AG10803 (cell line): ENCODE measurements at regions not wholly inside any gene's neighbourhood (a gene's known extent, or its start where the extent isn't known, plus 50 kb on each side); places are given as distances from the start of the nearest gene placed in this dataset.

Experiments
- DNase-seq: peaks from one replicate; pipeline ENCODE4 v3.0.0; 2010; ENCODE audit warnings: low read depth
- H3K4me3 ChIP-seq: 2 replicates; pipeline ENCODE4 v1.5.1; 2011; ENCODE audit warnings: mild to moderate bottlenecking, low read length, control low read depth
- TF ChIP-seq, protein P1 (sequence below): conservative IDR thresholded peaks from 2 replicates; pipeline ENCODE4 v1.5.1; 2011; ENCODE audit warnings: mild to moderate bottlenecking, low read length, control low read depth, inconsistent platforms

DNA sequence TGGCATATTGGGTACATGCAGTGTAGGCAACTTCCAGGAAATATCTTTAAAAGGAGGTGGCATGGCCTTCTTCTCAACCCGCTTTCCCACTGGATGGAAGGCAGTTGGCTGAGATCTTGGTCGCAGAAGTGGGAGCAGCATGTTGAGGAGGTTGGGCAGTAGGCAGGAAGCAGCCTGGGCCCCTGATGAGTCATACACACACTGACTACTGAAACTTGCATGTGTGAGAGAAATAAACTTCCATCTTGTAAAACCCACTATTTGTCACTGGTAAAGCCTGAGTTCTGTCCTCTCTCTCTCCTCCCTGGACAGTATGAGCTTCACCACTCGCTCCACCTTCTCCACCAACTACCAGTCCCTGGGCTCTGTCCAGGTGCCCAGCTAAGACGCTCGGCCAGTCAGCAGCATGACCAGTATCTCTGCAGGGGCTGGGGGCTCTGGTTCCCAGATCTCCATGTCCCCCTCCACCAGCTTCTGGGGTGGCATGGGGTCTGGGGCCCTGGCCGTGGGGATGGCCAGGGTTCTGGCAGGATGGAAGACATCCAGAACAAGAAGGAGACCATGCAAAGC, 233.8 kb upstream of the SPRED2 start:
- no peak overlapping the region for H3K4me3 ChIP-seq
- DNase-seq = peak; percentile 27
- TF ChIP-seq, protein P1, sequence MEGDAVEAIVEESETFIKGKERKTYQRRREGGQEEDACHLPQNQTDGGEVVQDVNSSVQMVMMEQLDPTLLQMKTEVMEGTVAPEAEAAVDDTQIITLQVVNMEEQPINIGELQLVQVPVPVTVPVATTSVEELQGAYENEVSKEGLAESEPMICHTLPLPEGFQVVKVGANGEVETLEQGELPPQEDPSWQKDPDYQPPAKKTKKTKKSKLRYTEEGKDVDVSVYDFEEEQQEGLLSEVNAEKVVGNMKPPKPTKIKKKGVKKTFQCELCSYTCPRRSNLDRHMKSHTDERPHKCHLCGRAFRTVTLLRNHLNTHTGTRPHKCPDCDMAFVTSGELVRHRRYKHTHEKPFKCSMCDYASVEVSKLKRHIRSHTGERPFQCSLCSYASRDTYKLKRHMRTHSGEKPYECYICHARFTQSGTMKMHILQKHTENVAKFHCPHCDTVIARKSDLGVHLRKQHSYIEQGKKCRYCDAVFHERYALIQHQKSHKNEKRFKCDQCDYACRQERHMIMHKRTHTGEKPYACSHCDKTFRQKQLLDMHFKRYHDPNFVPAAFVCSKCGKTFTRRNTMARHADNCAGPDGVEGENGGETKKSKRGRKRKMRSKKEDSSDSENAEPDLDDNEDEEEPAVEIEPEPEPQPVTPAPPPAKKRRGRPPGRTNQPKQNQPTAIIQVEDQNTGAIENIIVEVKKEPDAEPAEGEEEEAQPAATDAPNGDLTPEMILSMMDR = no peak

GRCh38 chr2:65664931-65665330, 232.5 kb upstream of the SPRED2 start:
- DNase-seq = no peak
- TF ChIP-seq, protein P1 = no peak
- no peak overlapping the region for H3K4me3 ChIP-seq

GRCh38 chr2:65663831-65664407, 231.5 kb upstream of the SPRED2 start:
- no peak for DNase-seq
- no peak overlapping the region for H3K4me3 ChIP-seq
- TF ChIP-seq, protein P1 = no peak

DNA sequence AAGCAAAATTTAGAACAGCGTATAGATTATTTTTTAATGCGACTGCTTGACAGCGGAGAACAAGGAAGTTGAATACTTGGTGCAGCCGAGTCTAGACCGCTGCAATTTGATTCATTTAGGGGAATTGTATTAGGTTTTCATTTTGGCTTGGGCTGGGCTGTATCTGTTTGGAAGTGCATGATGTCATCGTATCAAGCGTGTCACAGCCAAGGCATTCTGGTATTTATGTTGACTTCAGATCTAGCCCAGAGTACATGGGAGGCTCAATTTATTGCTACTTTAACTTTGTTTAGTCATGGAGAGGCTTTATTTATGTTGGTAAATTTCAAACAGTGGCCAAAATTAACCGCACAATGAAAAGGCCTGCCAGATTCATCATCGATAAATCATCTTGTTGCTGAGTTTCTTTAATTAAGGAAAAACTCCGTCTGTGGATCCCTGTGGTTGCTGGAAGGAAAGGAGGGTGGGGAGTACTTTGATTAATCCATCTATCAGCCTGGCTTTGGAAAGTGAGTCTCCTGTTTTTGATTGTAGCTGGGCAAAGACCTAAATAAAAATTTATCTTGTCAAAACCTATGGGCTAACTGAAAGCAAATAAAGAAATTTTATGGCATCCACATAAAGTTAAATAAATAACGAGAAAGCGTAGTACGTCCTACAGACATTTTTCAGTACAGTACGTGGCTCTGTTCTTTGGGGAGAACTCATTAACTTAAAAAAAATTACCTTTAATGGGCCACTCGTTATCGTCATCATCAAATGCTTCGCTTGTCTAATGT, 230.4 kb upstream of the SPRED2 start:
- peak; percentile 91 for DNase-seq
- TF ChIP-seq, protein P1 = no peak
- no peak overlapping the region for H3K4me3 ChIP-seq

GRCh38 chr2:65661980-65662653, 229.7 kb upstream of the SPRED2 start:
- TF ChIP-seq, protein P1 = no peak
- peak; percentile 17 for DNase-seq
- no peak overlapping the region for H3K4me3 ChIP-seq

DNA sequence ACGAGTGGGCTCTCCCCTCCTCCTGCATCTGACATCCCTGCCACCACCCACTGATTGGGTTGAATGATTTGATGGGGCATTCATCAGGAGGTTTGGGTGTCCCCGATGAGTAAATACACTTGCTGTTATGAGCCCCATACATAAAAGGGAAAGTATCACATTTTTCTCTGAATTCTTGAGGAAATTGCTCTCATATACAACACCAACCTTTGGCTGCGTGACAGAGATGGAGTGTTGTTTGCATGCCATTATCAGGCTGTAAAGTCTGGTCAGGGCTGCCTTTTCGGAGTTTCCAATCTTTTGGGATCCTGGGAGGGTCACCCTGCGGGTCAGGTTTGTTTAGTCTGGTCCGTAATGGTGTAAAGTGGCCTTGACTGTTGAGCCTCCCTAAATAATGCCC, 227.9 kb upstream of the SPRED2 start:
- TF ChIP-seq, protein P1 = no peak
- no peak for DNase-seq
- H3K4me3 ChIP-seq = no peak overlapping the region
